Cortex of kidney (tissue), 1 donor: ENCODE measurements at regions not wholly inside any gene's neighbourhood (a gene's known extent, or its start where the extent isn't known, plus 50 kb on each side); places are given as distances from the start of the nearest gene placed in this dataset.

Experiments used
- DNase-seq: peaks from one replicate; lab custom pipeline; 2025; lab: John Stamatoyannopoulos, UW

- no peak for DNase-seq
Measured at GRCh38 chr12:107277855-107278254, 184.5 kb upstream of the CRY1 start.

GRCh38 chr12:107282628-107283027 lies 189.3 kb upstream of the CRY1 start:
- no peak for DNase-seq

DNA sequence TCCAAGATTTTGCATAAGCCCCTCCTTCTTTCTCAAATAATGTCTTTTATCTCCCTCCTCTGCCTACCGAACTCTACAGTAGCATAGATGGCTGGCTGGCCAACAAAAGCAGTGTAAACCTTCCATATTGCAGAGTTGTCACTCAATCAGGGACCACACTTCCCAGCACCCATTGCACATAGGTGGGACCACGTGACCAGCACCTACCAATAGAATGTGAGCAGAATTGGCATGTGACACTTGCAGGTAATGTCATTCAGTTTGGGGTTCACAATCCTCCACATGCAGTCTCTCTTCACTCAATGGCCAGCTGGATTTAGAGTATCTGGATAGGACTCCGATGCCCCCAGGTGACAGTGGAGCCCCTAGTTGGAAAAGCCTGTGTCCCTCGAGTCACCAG lies 190.3 kb upstream of the CRY1 start:
- no peak for DNase-seq

- DNase-seq, result no peak
Measured at GRCh38 chr12:107284692-107285091, 191.3 kb upstream of the CRY1 start.

DNA sequence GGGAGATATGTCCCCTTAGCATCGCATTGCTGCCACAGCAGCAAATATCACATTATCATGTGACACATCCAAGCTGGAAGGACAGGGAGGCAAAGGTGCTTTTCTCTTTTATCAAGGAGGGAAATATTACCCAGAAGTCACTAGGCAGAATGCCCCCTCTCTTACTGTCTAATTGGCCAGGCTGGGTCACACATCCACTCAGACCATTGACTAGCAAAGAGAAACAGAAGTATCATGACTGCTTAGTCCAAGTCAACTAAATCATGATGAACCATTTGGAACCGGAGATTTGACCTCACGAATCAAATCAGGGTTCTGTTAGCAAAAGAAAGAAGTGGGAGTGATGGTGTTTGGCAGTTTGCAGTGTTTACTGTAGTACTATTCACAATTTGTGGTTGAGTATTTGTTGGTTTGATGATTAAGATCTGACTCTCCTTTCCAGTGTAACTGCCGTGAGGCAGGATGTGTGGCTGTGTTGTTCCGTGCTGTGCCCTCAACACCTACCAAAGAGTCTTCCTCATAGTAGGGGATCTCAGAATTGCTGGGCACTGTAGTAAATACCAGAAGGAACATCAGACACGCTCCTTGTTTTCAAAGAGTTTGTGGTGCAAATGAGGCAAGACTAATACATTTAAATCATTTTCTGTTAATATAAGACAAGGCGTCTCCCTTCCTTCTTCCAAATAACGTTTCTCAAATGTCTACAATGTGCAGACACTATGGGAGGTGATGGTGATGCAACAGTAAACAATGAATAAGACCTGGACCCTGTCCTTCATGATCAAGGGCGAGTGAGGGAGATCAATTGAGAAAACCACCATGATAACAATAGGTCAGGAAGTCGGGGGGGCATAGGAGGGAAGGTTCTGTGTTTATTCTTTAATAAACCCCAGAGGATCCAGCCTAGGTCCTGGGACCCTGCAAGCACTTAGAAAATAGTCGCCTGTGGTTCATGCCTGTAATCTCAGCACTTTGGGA lies 194.4 kb upstream of the CRY1 start:
- no peak for DNase-seq

GRCh38 chr12:107288414-107289127 lies 195.2 kb upstream of the CRY1 start:
- DNase-seq, result no peak

DNA sequence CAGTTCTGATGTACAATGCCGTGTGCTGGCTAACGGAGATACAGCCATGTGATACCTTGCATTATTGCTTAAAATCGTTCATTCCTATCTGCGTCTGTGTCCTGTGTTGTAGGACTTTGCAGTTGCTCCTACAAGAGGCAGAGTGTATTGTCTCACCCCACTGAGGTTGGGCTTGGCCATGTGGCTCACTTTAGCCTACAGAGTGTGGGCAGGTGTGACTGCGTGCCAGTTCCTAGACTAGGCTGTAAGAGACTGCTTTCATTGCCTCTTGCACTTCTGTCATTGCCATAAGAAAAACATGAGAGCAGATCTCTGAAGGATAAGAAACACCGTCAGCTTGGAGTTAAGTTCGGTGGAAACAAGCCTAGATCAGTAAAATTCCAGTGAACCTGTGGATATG lies 197.7 kb upstream of the CRY1 start:
- DNase-seq, result no peak

DNA sequence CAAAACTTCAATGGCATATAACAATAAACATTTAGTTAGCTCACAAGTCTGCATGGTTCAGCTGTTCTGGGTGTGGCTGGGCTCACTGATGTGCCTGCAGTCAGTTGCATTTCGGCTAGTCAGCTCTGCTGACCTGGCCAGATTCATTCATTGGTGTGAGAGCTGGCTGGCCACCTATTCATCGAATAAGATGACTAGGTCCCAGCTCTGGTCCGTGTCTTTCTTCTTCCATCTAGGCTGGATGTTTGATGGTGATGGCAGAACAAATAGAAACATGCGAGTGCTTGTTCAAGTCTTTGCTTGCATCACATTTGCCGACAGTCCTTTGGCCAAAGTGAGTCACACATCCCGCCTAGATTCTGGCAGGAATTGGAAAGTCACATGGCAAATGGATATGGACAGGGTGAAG lies 203.3 kb upstream of the CRY1 start:
- no peak for DNase-seq

- no peak for DNase-seq
Measured at GRCh38 chr12:107302649-107303341, 209.4 kb upstream of the CRY1 start.

DNA sequence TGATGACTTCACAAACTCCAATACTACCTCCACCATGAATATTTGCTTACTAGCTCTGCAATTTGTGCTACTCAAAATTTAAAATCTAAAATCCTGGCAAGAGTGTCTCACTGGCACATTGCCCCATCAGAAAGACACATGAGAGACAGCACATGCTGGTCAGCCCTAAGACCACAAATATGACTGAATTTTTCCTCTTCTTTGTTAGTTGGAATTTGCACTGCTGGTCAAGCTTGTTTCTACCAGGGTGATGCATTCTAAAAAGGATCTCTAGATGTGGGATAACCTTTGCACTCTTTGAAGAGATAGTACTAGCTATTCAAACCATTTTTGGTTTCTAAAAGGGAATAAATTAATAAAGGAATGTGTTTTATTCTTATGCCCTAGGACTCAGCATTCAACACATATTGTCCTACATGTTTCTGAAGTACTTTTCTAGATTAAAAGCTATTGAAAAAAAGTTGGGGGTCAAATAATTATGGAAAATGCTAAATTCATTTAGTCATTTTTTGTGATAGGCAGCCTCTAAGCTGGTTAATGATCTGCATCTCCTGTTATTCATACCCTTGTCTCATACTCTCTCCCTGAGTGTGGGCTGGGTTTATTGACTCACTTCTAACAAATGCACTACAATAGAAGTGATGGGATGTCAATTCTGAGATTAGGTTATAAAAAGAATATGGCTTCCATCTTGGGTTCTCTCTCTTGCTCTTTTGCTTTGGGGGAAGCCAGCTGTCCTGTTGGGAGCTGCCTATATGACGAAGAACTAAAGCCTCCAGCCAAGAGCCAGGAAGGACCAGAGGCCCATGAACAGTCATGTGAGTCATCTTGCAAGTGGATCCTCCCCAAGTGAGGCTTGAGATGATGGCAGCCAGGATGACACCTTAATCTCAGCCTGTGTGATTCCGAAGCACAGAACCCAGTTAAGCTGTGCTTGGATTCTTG lies 211.5 kb upstream of the CRY1 start:
- no peak for DNase-seq

DNA sequence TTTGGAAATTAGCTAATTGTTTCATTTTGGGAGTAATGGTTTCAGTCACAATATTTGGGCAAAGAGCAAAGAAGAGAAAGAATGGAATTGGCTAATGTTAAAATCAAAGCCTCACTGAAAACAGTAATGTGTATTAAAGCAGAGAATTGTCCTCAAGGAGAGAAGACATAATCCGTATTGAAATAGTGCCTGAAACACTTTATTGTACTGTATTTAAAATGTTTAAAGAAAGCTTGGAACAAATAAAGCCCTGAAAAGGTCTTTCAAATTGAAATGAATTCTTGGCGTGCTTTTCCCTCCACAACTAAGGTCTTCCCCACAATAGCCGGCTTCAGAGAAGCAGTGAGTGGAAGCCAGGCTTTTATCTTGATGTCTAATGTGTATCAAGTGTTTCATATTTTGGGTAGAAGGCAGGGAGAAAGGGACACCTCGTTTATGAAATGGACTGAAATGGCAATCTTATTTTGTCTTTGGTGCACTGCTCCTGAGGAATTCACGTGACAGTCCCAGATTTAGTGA lies 212.9 kb upstream of the CRY1 start:
- no peak for DNase-seq

GRCh38 chr12:107308310-107308709 lies 215.0 kb upstream of the CRY1 start:
- DNase-seq, result no peak

DNA sequence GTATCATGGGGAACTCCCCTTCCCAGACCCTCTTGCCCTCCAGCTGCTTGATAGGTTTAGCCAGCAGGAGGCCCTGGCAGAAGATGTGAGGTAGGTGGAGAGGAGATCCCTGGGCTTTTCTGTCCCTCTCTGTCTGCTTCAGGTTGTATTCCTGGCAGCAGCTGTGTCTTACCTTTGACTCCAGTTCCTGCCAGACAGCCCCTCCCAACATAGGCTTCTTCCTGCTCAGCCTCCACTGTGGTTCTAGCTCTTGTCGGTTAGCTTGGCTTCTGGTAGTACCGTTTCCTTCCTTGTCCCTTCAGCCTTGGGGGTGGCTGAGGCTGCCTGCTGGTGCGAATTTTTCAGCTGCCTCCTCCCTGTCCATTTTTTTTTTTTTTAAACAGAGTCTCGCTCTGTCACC lies 215.7 kb upstream of the CRY1 start:
- no peak for DNase-seq

- no peak for DNase-seq
Measured at GRCh38 chr12:107310621-107311020, 217.3 kb upstream of the CRY1 start.

DNA sequence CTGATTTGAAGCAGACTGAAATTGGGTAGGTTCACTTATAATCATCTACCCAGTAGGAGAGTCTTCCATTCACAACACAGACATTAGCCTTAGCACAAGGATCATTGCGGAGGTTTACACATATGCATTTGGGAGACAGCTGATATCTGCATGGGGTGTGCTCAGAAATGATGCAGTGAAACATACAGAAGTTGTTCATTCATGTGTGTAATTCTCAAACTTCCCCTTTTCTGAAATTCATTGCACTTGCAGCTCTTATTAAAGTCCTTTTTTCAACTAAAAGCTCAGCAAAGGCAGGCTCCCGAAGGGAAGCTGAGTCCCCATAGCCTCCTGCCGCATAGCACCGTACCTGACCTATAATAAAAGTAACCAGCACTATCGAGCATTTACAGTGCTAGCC lies 218.3 kb upstream of the CRY1 start:
- DNase-seq, result no peak

- DNase-seq, result peak; percentile 12
Measured at GRCh38 chr12:107317751-107318555, 224.6 kb upstream of the CRY1 start.

- DNase-seq, result no peak
Measured at GRCh38 chr12:107318556-107318805, 225.1 kb upstream of the CRY1 start.

DNA sequence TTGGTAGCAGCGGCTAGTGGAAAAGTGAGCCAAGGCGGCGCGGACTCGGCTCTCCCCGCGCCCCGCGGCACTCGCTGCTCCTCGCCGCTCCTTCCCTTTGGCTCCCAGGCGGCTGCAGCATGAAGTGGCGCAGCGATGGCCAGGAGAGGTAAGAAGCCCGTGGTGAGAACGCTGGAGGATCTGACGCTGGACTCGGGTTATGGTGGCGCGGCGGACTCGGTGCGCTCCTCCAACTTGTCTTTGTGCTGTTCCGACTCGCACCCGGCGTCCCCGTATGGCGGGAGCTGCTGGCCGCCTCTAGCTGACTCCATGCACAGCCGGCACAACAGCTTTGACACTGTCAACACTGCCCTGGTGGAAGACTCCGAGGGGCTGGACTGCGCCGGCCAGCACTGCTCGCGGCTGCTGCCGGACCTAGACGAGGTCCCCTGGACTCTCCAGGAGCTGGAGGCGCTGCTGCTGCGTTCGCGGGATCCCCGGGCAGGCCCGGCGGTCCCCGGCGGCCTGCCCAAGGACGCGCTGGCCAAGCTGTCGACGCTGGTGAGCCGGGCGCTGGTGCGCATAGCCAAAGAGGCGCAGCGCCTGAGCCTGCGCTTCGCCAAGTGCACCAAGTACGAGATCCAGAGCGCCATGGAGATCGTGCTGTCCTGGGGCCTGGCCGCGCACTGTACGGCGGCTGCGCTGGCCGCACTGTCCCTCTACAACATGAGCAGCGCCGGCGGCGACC lies 225.6 kb upstream of the CRY1 start:
- DNase-seq, result no peak

- no peak for DNase-seq
Measured at GRCh38 chr12:107319533-107320032, 226.2 kb upstream of the CRY1 start.
